Loucy (cell line): ENCODE measurements at regions not wholly inside any gene's neighbourhood (a gene's known extent, or its start where the extent isn't known, plus 50 kb on each side); places are given as distances from the start of the nearest gene placed in this dataset.

ENCODE experiments used
- H2AFZ ChIP-seq: fragments of 200-600 bp; sonication (generic); 2 replicates; pipeline ENCODE4 v1.6.0; 2016; ENCODE audit warnings: antibody characterized with exemption, mild to moderate bottlenecking, low read length, moderate library complexity
- H3F3A ChIP-seq: fragments of 200-600 bp; 2 replicates; pipeline ENCODE4 v1.6.0; 2016; ENCODE audit warnings: antibody characterized with exemption, low read depth, mild to moderate bottlenecking
- H3K27me3 ChIP-seq: fragments of 200-600 bp; sonication (generic); 2 replicates; pipeline ENCODE4 v1.6.1; 2014; ENCODE audit warnings: low read length, mild to moderate bottlenecking; ENCODE audit not compliant: insufficient read depth, poor library complexity, severe bottlenecking
- H3K36me3 ChIP-seq: fragments of 200-600 bp; sonication (generic); 2 replicates; pipeline ENCODE4 v1.6.1; 2016; ENCODE audit warnings: low read length; ENCODE audit not compliant: insufficient read depth
- H3K4me1 ChIP-seq: fragments of 200-600 bp; sonication (generic); 2 replicates; pipeline ENCODE4 v1.5.1; 2014; ENCODE audit warnings: low read length, mild to moderate bottlenecking; ENCODE audit not compliant: insufficient read depth, poor library complexity, severe bottlenecking
- H3K4me2 ChIP-seq: fragments of 200-600 bp; sonication (generic); 2 replicates; pipeline ENCODE4 v1.6.0; 2014; ENCODE audit warnings: antibody characterized with exemption, low read length, low read depth, mild to moderate bottlenecking; ENCODE audit not compliant: poor library complexity, severe bottlenecking
- H3K4me3 ChIP-seq: fragments of 200-600 bp; sonication (generic); 2 replicates; pipeline ENCODE4 v1.5.1; 2014; ENCODE audit warnings: low read length, mild to moderate bottlenecking, mixed read lengths; ENCODE audit not compliant: poor library complexity, severe bottlenecking
- H3K79me2 ChIP-seq: fragments of 200-600 bp; sonication (generic); 2 replicates; pipeline ENCODE4 v1.6.1; 2014; ENCODE audit warnings: low read length; ENCODE audit not compliant: insufficient read depth
- H3K9ac ChIP-seq: fragments of 200-600 bp; sonication (generic); 2 replicates; pipeline ENCODE4 v1.6.0; 2014; ENCODE audit warnings: mild to moderate bottlenecking, low read depth, low read length, moderate library complexity; ENCODE audit not compliant: poor library complexity, severe bottlenecking
- H3K9me2 ChIP-seq: fragments of 200-600 bp; sonication (generic); replicated peaks from 2 replicates; pipeline ENCODE4 v1.6.1; 2016; ENCODE audit warnings: low read depth, low read length, mixed read lengths
- H3K9me3 ChIP-seq: fragments of 200-600 bp; sonication (generic); 2 replicates; pipeline ENCODE4 v1.6.1; 2014; ENCODE audit warnings: mild to moderate bottlenecking, antibody characterized with exemption, low read length, low read depth; ENCODE audit not compliant: insufficient read depth
- H4K20me1 ChIP-seq: fragments of 200-600 bp; sonication (generic); 2 replicates; pipeline ENCODE4 v1.6.0; 2014; ENCODE audit warnings: antibody characterized with exemption, low read length, mild to moderate bottlenecking; ENCODE audit not compliant: insufficient read depth, poor library complexity, severe bottlenecking
- EZH2phosphoT487 ChIP-seq: fragments of 200-600 bp; IDR thresholded peaks from 2 replicates; pipeline ENCODE4 v1.6.1; 2018; ENCODE audit warnings: antibody characterized with exemption, mild to moderate bottlenecking, moderate library complexity, borderline replicate concordance
- TF ChIP-seq, protein P1 (sequence below): fragments of 200-600 bp; sonication (generic); conservative IDR thresholded peaks from 2 replicates; pipeline ENCODE4 v1.5.1; 2014; ENCODE audit warnings: mild to moderate bottlenecking, antibody characterized with exemption, low read length

DNA sequence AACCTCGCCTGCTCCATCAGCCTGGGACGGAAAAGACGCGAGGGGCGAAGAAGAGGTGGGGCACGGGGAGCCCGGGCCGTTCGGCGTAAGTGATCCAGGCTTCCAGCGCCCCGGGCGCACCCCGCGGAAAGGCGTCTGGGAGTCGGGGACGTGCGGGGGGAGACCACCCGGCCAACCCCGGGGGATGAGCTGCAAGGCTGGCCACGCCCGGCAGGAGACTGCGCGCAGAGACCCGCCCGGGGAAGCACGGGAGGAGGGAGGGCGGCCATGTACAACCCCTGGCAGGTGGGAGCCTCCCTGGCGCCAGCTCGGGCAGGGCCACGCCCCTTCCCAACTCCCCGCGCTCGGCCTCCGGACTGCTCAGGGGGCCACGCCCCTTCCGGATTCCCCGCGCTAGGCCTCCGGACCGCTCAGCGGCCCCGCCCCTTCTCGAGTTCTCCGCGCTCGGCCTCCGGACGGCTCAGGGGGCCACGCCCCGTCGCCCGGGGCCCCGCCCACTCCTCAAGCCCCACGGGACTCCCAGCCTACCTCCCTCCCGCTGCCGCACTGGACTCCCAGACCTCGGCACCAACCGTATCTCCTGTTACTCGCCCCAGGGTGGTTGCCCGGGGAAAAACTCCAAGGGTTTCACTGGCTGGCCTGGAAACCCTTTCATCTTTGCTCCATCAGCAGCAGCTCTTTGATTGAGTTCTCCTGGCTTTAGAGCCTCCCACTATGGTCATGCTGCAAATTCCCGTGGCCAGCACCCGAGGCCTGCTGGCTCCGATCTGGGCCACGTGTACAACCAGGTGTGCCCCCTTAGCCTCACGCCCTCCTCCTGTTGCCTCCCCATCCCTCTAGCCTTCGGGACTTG lies 284.4 kb downstream of the ZEB1 start:
- H3K4me1 ChIP-seq: no peaks in the 10 kb centered on the region
- H3K9me3 ChIP-seq: no peaks in the 10 kb centered on the region
- H2AFZ ChIP-seq: 0 out of 2 replicates have a peak overlapping the region, but pooled peaks have one; percentile 28
- H3K4me3 ChIP-seq: peak overlapping the region; percentile 46
- H3K9ac ChIP-seq: no peak overlapping the region
- H3K27me3 ChIP-seq: no peaks in the 10 kb centered on the region
- H3K79me2 ChIP-seq: no peaks in the 10 kb centered on the region
- H3K9me2 ChIP-seq: no peaks in the 10 kb centered on the region
- no peaks in the 10 kb centered on the region for H3K36me3 ChIP-seq
- peak overlapping the region; percentile 21 for H3K4me2 ChIP-seq
- no peaks in the 10 kb centered on the region for H3F3A ChIP-seq
- no peaks in the 10 kb centered on the region for H4K20me1 ChIP-seq
- no peak for TF ChIP-seq EZH2phosphoT487
- TF ChIP-seq, protein P1, sequence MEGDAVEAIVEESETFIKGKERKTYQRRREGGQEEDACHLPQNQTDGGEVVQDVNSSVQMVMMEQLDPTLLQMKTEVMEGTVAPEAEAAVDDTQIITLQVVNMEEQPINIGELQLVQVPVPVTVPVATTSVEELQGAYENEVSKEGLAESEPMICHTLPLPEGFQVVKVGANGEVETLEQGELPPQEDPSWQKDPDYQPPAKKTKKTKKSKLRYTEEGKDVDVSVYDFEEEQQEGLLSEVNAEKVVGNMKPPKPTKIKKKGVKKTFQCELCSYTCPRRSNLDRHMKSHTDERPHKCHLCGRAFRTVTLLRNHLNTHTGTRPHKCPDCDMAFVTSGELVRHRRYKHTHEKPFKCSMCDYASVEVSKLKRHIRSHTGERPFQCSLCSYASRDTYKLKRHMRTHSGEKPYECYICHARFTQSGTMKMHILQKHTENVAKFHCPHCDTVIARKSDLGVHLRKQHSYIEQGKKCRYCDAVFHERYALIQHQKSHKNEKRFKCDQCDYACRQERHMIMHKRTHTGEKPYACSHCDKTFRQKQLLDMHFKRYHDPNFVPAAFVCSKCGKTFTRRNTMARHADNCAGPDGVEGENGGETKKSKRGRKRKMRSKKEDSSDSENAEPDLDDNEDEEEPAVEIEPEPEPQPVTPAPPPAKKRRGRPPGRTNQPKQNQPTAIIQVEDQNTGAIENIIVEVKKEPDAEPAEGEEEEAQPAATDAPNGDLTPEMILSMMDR: no peak

DNA sequence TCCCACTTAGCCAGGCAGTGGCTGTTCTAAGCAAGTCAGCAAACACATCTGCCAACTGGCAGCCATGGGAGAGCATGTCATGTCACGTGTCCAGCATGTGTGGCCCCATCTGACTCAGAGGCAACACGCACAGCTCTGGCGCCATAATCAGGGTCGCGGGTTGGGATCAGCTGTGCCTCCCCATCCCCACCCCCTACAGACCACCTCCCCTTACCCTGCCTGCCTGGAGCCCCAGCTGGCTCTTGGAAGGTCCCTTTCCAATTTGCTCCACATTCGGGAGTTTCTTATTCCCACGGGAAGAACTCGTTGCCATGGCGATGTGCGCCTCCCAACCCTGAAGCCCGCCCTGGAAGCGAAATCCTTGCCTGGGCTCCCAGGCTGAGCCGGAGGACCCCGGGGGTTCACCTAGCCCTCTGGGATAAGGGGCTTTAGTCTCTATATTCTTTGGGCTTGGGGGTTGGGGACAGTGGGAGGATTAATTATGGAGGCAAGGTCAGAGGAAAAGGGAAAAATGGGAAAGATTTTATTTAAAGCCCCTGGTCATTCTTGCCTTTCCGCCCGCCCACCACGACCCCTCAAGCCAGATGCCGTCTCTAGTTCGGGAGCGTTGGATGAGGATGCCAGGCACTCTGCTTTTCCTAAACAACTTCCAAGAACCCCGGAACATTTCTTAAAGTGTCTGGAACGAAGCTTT lies 283.7 kb downstream of the ZEB1 start:
- H3F3A ChIP-seq: no peaks in the 10 kb centered on the region
- no peaks in the 10 kb centered on the region for H3K36me3 ChIP-seq
- H3K79me2 ChIP-seq: no peaks in the 10 kb centered on the region
- no peaks in the 10 kb centered on the region for H4K20me1 ChIP-seq
- no peak overlapping the region for H3K9ac ChIP-seq
- H3K9me3 ChIP-seq: no peaks in the 10 kb centered on the region
- no peaks in the 10 kb centered on the region for H3K4me1 ChIP-seq
- no peak overlapping the region for H3K4me2 ChIP-seq
- H3K27me3 ChIP-seq: no peaks in the 10 kb centered on the region
- TF ChIP-seq, protein P1: no peak
- TF ChIP-seq EZH2phosphoT487: no peak
- no peak overlapping the region for H2AFZ ChIP-seq
- H3K9me2 ChIP-seq: no peaks in the 10 kb centered on the region
- H3K4me3 ChIP-seq: peak overlapping the region; percentile 19

DNA sequence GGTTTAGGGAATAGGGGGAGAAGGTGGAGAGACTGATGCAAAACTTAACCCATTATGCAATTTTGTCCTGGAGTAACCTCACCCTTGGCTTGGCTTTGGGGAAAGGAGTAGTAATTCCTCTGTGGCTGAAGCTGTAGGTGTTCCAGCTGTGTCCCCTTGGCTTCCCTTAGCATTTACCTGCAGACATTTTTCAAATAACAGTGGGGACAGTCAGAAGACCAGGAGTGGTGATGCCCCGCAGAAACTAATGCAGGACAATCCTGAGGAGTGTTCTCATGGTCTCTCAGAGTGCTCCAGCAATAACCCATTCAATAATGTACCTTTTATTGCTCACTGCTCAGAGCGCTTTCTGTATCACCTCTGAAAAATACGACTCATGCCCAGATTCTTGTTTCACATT lies 282.1 kb downstream of the ZEB1 start:
- no peak overlapping the region for H3K4me3 ChIP-seq
- TF ChIP-seq, protein P1: no peak
- TF ChIP-seq EZH2phosphoT487: no peak
- no peak overlapping the region for H3K4me2 ChIP-seq
- no peaks in the 10 kb centered on the region for H3K27me3 ChIP-seq
- no peak overlapping the region for H3K9ac ChIP-seq
- no peaks in the 10 kb centered on the region for H4K20me1 ChIP-seq
- no peaks in the 10 kb centered on the region for H3K9me2 ChIP-seq
- no peak overlapping the region for H2AFZ ChIP-seq
- H3K36me3 ChIP-seq: no peaks in the 10 kb centered on the region
- no peaks in the 10 kb centered on the region for H3F3A ChIP-seq
- no peaks in the 10 kb centered on the region for H3K79me2 ChIP-seq
- no peaks in the 10 kb centered on the region for H3K9me3 ChIP-seq
- H3K4me1 ChIP-seq: no peaks in the 10 kb centered on the region
